ENCODE measurements at regions not wholly inside any gene's neighbourhood (a gene's known extent, or its start where the extent isn't known, plus 50 kb on each side); places are given as distances from the start of the nearest gene placed in this dataset.

- TF ChIP-seq CTCF (IDR thresholded peaks at IDR 0.05; ENCODE audit: insufficient read depth, low read length, poor library complexity, severe bottlenecking) = no peak
- no peaks in the 10 kb centered on the region for H3K27me3 ChIP-seq (ENCODE audit: control insufficient read depth, insufficient read depth, low read length)
- no peak for DNase-seq (ENCODE audit: low read depth)
Measured at GRCh38 chr4:20137176-20137575, 114.5 kb upstream of the SLIT2 start.

GRCh38 chr4:20127626-20128025 lies 124.1 kb upstream of the SLIT2 start:
- no peaks in the 10 kb centered on the region for H3K27me3 ChIP-seq (ENCODE audit: control insufficient read depth, insufficient read depth, low read length)
- no peak overlapping the region for H3K4me3 ChIP-seq (ENCODE audit: low read depth, low read length)
- H3K36me3 ChIP-seq (ENCODE audit: control insufficient read depth, insufficient read depth, low read length) = no peaks in the 10 kb centered on the region
- no peak for DNase-seq (ENCODE audit: low read depth)
- no peak for TF ChIP-seq CTCF (IDR thresholded peaks at IDR 0.05; ENCODE audit: insufficient read depth, low read length, poor library complexity, severe bottlenecking)

More at GRCh38 chr4:20137176-20137575, 114.5 kb upstream of the SLIT2 start:
- Histone ChIP-seq H3K36me3 (ENCODE audit: control insufficient read depth, insufficient read depth, low read length) (no peaks in the 10 kb centered on the region), H3K4me3 (ENCODE audit: low read depth, low read length) (no peak overlapping the region)

GRCh38 chr4:20126906-20127305 lies 124.8 kb upstream of the SLIT2 start:
- Histone ChIP-seq H3K27me3 (ENCODE audit: control insufficient read depth, insufficient read depth, low read length) (no peaks in the 10 kb centered on the region), H3K36me3 (ENCODE audit: control insufficient read depth, insufficient read depth, low read length) (no peaks in the 10 kb centered on the region), H3K4me3 (ENCODE audit: low read depth, low read length) (no peak overlapping the region)
- no peak for TF ChIP-seq CTCF (IDR thresholded peaks at IDR 0.05; ENCODE audit: insufficient read depth, low read length, poor library complexity, severe bottlenecking)
- no peak for DNase-seq (ENCODE audit: low read depth)

- DNase-seq (ENCODE audit: low read depth) = no peak
- Histone ChIP-seq H3K36me3 (ENCODE audit: control insufficient read depth, insufficient read depth, low read length) (no peaks in the 10 kb centered on the region), H3K27me3 (ENCODE audit: control insufficient read depth, insufficient read depth, low read length) (no peaks in the 10 kb centered on the region), H3K4me3 (ENCODE audit: low read depth, low read length) (no peak overlapping the region)
- TF ChIP-seq CTCF (IDR thresholded peaks at IDR 0.05; ENCODE audit: insufficient read depth, low read length, poor library complexity, severe bottlenecking) = no peak
Measured at GRCh38 chr4:20124317-20125026, 127.2 kb upstream of the SLIT2 start.

- TF ChIP-seq CTCF (IDR thresholded peaks at IDR 0.05; ENCODE audit: insufficient read depth, low read length, poor library complexity, severe bottlenecking) = no peak
- H3K36me3 ChIP-seq (ENCODE audit: control insufficient read depth, insufficient read depth, low read length) = no peaks in the 10 kb centered on the region
- H3K27me3 ChIP-seq (ENCODE audit: control insufficient read depth, insufficient read depth, low read length) = no peaks in the 10 kb centered on the region
- H3K4me3 ChIP-seq (ENCODE audit: low read depth, low read length) = no peak overlapping the region
- DNase-seq (ENCODE audit: low read depth) = no peak
Measured at GRCh38 chr4:20122198-20122988, 129.3 kb upstream of the SLIT2 start.
